HEK293 (cell line): ENCODE measurements at regions not wholly inside any gene's neighbourhood (a gene's known extent, or its start where the extent isn't known, plus 50 kb on each side); places are given as distances from the start of the nearest gene placed in this dataset.

ENCODE experiments used
- CTCF ChIA-PET: fragments of 350-600 bp; formaldehyde crosslinking; extraction: SDS; loops from one replicate; lab custom pipeline; 2021; ENCODE audit warnings: antibody characterized with exemption; lab: Yijun Ruan, JAX
- POLR2A ChIA-PET: fragments of 300-600 bp; formaldehyde crosslinking; extraction: SDS; loops from one replicate; lab custom pipeline; 2020; ENCODE audit warnings: antibody characterized with exemption, inconsistent platforms; lab: Yijun Ruan, JAX
- H3K27ac ChIP-seq: fragments of 200-500 bp; sonication (Bioruptor generic); 2 replicates; pipeline ENCODE4 v1.5.1; 2014; ENCODE audit warnings: low read depth, low read length, control low read depth, inconsistent platforms; ENCODE audit errors: extremely low read depth
- H3K36me3 ChIP-seq, 2 experiments: fragments of 200-500 bp in 1 of 2; sonication (Bioruptor generic) in 1 of 2; 1 replicate in 1 of 2; 2 replicates in 1 of 2; pipeline ENCODE4 v1.5.1; 2014 to 2017; ENCODE audit warnings: inconsistent platforms in 2 of 2, low read length in 2 of 2; ENCODE audit not compliant: control insufficient read depth in 2 of 2, insufficient read depth in 1 of 2
- H3K4me1 ChIP-seq: fragments of 200-500 bp; sonication (Bioruptor generic); 2 replicates; pipeline ENCODE4 v1.5.1; 2014; ENCODE audit warnings: mild to moderate bottlenecking, low read length, inconsistent platforms; ENCODE audit not compliant: control insufficient read depth, insufficient read depth
- H3K4me3 ChIP-seq: 2 replicates; pipeline ENCODE4 v1.5.1; 2011; ENCODE audit warnings: low read depth, mild to moderate bottlenecking, control low read depth, low read length, moderate library complexity
- H3K9me3 ChIP-seq: fragments of 200-500 bp; sonication (Bioruptor generic); 2 replicates; pipeline ENCODE4 v1.5.1; 2014; ENCODE audit warnings: low read depth, low read length, inconsistent platforms; ENCODE audit not compliant: control insufficient read depth, insufficient read depth
- GLIS2 ChIP-seq: fragments of 450-650 bp; formaldehyde crosslinking; IDR thresholded peaks from 2 replicates; pipeline ENCODE4 v1.5.1; 2016; ENCODE audit warnings: missing biosample characterization, missing genetic modification characterization
- IKZF3 ChIP-seq: fragments of 450-650 bp; IDR thresholded peaks from 2 replicates; pipeline ENCODE4 v1.5.0; 2018; ENCODE audit warnings: missing biosample characterization, mild to moderate bottlenecking, missing genetic modification characterization, moderate library complexity
- KLF10 ChIP-seq: fragments of 450-650 bp; IDR thresholded peaks from 2 replicates; pipeline ENCODE4 v1.5.1; 2018; ENCODE audit warnings: missing biosample characterization, mild to moderate bottlenecking, missing genetic modification characterization
- KLF16 ChIP-seq: fragments of 450-650 bp; formaldehyde crosslinking; IDR thresholded peaks from 2 replicates; pipeline ENCODE4 v1.5.1; 2017; ENCODE audit warnings: missing biosample characterization, missing genetic modification characterization
- KLF7 ChIP-seq: fragments of 450-650 bp; formaldehyde crosslinking; IDR thresholded peaks from 2 replicates; pipeline ENCODE4 v1.5.1; 2016; ENCODE audit warnings: missing biosample characterization, missing genetic modification characterization, borderline replicate concordance
- REPIN1 ChIP-seq: fragments of 450-650 bp; formaldehyde crosslinking; IDR thresholded peaks from 2 replicates; pipeline ENCODE4 v1.5.1; 2017; ENCODE audit warnings: missing biosample characterization, missing genetic modification characterization, low read depth
- SALL2 ChIP-seq: fragments of 450-650 bp; formaldehyde crosslinking; IDR thresholded peaks from 2 replicates; pipeline ENCODE4 v1.5.0; 2017; ENCODE audit warnings: missing biosample characterization, mild to moderate bottlenecking, missing genetic modification characterization, borderline replicate concordance
- ZBTB48 ChIP-seq: fragments of 450-650 bp; formaldehyde crosslinking; IDR thresholded peaks from 2 replicates; pipeline ENCODE4 v1.5.1; 2016; ENCODE audit warnings: missing biosample characterization, missing genetic modification characterization
- ZFP3 ChIP-seq: fragments of 450-650 bp; formaldehyde crosslinking; IDR thresholded peaks from 2 replicates; pipeline ENCODE4 v1.5.1; 2016; ENCODE audit warnings: low read depth, missing biosample characterization, missing genetic modification characterization
- ZIC2 ChIP-seq: fragments of 450-650 bp; formaldehyde crosslinking; IDR thresholded peaks from 2 replicates; pipeline ENCODE4 v1.5.1; 2016; ENCODE audit warnings: missing biosample characterization, missing genetic modification characterization
- ZNF19 ChIP-seq: fragments of 450-650 bp; formaldehyde crosslinking; IDR thresholded peaks from 2 replicates; pipeline ENCODE4; 2016; ENCODE audit warnings: missing biosample characterization, missing genetic modification characterization, low read depth
- ZNF2 ChIP-seq: fragments of 450-650 bp; formaldehyde crosslinking; IDR thresholded peaks from 2 replicates; pipeline ENCODE4 v1.5.1; 2016; ENCODE audit warnings: missing biosample characterization, missing genetic modification characterization
- ZNF341 ChIP-seq: fragments of 450-650 bp; formaldehyde crosslinking; IDR thresholded peaks from 2 replicates; pipeline ENCODE4; 2016; ENCODE audit warnings: low read depth, missing biosample characterization, missing genetic modification characterization
- ZNF354C ChIP-seq: fragments of 450-650 bp; formaldehyde crosslinking; IDR thresholded peaks from 2 replicates; pipeline ENCODE4 v1.5.1; 2016; ENCODE audit warnings: missing biosample characterization, missing genetic modification characterization, low read depth, borderline replicate concordance
- ZNF548 ChIP-seq: fragments of 450-650 bp; formaldehyde crosslinking; IDR thresholded peaks from 2 replicates; pipeline ENCODE4 v1.5.1; 2016; ENCODE audit warnings: missing biosample characterization, missing genetic modification characterization
- ZNF571 ChIP-seq: fragments of 450-650 bp; formaldehyde crosslinking; IDR thresholded peaks from 2 replicates; pipeline ENCODE4 v1.5.0; 2017; ENCODE audit warnings: missing biosample characterization, missing genetic modification characterization
- ZNF654 ChIP-seq: fragments of 450-650 bp; formaldehyde crosslinking; IDR thresholded peaks from 2 replicates; pipeline ENCODE4 v1.5.1; 2016; ENCODE audit warnings: low read depth, missing biosample characterization, missing genetic modification characterization
- ZNF777 ChIP-seq: fragments of 450-650 bp; formaldehyde crosslinking; IDR thresholded peaks from 2 replicates; pipeline ENCODE4 v1.5.1; 2017; ENCODE audit warnings: missing biosample characterization, missing genetic modification characterization, borderline replicate concordance
- ZNF830 ChIP-seq: fragments of 450-650 bp; IDR thresholded peaks from 2 replicates; pipeline ENCODE4 v1.5.0; 2018; ENCODE audit warnings: missing biosample characterization, missing genetic modification characterization, low read depth, mild to moderate bottlenecking, moderate library complexity
- ZSCAN18 ChIP-seq: fragments of 450-650 bp; formaldehyde crosslinking; IDR thresholded peaks from 2 replicates; pipeline ENCODE4 v1.5.1; 2016; ENCODE audit warnings: missing biosample characterization, missing genetic modification characterization
- TF ChIP-seq, protein P1 (sequence below): fragments of 450-650 bp; IDR thresholded peaks from 2 replicates; pipeline ENCODE4 v1.5.1; 2018; ENCODE audit warnings: missing biosample characterization, missing genetic modification characterization
- TF ChIP-seq, protein P2 (sequence below): fragments of 450-650 bp; formaldehyde crosslinking; IDR thresholded peaks from 2 replicates; pipeline ENCODE4 v1.5.1; 2016; ENCODE audit warnings: missing biosample characterization, missing genetic modification characterization

GRCh38 chr17:33385713-33386112 is 92.6 kb upstream of the ASIC2 start (continued):
- TF ChIP-seq ZBTB48 (tag by site-specific recombination) (no peak), ZNF2 (tag by site-specific recombination) (no peak), ZNF19 (tag by site-specific recombination) (no peak), ZIC2 (no peak)

GRCh38 chr17:33387406-33387805 is 94.3 kb upstream of the ASIC2 start:
- TF ChIP-seq, protein P1, sequence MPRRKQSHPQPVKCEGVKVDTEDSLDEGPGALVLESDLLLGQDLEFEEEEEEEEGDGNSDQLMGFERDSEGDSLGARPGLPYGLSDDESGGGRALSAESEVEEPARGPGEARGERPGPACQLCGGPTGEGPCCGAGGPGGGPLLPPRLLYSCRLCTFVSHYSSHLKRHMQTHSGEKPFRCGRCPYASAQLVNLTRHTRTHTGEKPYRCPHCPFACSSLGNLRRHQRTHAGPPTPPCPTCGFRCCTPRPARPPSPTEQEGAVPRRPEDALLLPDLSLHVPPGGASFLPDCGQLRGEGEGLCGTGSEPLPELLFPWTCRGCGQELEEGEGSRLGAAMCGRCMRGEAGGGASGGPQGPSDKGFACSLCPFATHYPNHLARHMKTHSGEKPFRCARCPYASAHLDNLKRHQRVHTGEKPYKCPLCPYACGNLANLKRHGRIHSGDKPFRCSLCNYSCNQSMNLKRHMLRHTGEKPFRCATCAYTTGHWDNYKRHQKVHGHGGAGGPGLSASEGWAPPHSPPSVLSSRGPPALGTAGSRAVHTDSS: no peak
- TF ChIP-seq ZNF548: no peak
- H3K4me3 ChIP-seq: no peak overlapping the region
- H3K9me3 ChIP-seq: no peaks in the 10 kb centered on the region
- ChIA-PET CTCF (no interaction called here), POLR2A (no interaction called here)
- H3K27ac ChIP-seq: no peak overlapping the region
- no peaks in the 10 kb centered on the region for H3K4me1 ChIP-seq
- H3K36me3 ChIP-seq: no peaks in the 10 kb centered on the region

DNA sequence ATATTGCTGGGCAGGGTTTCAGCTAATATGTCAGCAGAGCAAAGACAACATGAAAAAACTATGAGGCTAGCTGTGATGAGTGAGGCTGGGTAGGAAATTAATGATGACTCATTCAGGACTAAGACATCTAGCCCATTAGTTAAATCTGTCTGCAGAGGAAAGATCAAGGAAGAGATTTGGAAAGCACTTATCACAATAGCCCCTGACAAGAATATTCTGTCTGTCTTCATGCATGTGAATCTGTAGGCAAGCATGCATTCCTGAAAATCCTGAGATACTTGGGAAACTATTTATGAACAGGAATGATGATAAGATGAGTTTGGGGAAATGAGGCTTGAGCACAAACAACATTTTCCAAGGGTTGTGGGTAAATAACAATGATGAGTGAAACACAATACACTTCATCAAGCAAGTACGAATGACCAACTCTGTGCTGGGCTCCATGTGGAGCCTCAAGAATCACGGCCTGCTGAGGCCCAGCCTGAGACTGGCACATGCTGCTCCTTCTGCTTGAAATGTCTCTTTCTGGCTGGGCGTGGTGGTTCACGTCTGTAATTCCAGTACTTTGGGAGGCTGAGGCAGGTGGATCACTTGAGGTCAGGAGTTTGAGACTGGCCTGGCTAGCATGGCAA is 96.5 kb upstream of the ASIC2 start:
- CTCF ChIA-PET: no interaction called here
- no peak overlapping the region for H3K4me3 ChIP-seq
- TF ChIP-seq ZSCAN18 (tag by site-specific recombination) (no peak), ZNF548 (no peak)
- TF ChIP-seq, all 188 proteins: peak for 0
- POLR2A ChIA-PET: no interaction called here
- Histone ChIP-seq H3K4me1 (no peaks in the 10 kb centered on the region), H3K27ac (no peak overlapping the region), H3K36me3 (no peaks in the 10 kb centered on the region), H3K9me3 (no peaks in the 10 kb centered on the region)

GRCh38 chr17:33390479-33391176 is 97.5 kb upstream of the ASIC2 start:
- H3K4me3 ChIP-seq: no peak overlapping the region
- H3K4me1 ChIP-seq: no peaks in the 10 kb centered on the region
- CTCF ChIA-PET: interaction anchor here (0.6 kb wide), 1 partner anchor 1429 kb away, joined by 4 read pairs; no protein-coding TSS in a partner anchor
- H3K36me3 ChIP-seq: no peaks in the 10 kb centered on the region
- POLR2A ChIA-PET: no interaction called here
- no peak overlapping the region for H3K27ac ChIP-seq
- no peak for TF ChIP-seq ZNF830 (tag by site-specific recombination)
- no peak for TF ChIP-seq GLIS2 (tag by site-specific recombination)
- no peak for TF ChIP-seq KLF7 (tag by site-specific recombination)
- no peak for TF ChIP-seq ZNF654 (tag by site-specific recombination)
- no peak for TF ChIP-seq ZNF341
- TF ChIP-seq IKZF3 (tag by site-specific recombination): no peak
- TF ChIP-seq ZNF777: no peak
- no peak for TF ChIP-seq ZNF354C
- no peak for TF ChIP-seq KLF16 (tag by site-specific recombination)
- no peak for TF ChIP-seq ZFP3
- TF ChIP-seq, protein P2, sequence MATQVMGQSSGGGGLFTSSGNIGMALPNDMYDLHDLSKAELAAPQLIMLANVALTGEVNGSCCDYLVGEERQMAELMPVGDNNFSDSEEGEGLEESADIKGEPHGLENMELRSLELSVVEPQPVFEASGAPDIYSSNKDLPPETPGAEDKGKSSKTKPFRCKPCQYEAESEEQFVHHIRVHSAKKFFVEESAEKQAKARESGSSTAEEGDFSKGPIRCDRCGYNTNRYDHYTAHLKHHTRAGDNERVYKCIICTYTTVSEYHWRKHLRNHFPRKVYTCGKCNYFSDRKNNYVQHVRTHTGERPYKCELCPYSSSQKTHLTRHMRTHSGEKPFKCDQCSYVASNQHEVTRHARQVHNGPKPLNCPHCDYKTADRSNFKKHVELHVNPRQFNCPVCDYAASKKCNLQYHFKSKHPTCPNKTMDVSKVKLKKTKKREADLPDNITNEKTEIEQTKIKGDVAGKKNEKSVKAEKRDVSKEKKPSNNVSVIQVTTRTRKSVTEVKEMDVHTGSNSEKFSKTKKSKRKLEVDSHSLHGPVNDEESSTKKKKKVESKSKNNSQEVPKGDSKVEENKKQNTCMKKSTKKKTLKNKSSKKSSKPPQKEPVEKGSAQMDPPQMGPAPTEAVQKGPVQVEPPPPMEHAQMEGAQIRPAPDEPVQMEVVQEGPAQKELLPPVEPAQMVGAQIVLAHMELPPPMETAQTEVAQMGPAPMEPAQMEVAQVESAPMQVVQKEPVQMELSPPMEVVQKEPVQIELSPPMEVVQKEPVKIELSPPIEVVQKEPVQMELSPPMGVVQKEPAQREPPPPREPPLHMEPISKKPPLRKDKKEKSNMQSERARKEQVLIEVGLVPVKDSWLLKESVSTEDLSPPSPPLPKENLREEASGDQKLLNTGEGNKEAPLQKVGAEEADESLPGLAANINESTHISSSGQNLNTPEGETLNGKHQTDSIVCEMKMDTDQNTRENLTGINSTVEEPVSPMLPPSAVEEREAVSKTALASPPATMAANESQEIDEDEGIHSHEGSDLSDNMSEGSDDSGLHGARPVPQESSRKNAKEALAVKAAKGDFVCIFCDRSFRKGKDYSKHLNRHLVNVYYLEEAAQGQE: no peak
- no peak for TF ChIP-seq KLF10 (tag by site-specific recombination)
- TF ChIP-seq REPIN1: no peak
- no peak for TF ChIP-seq ZNF571 (tag by site-specific recombination)
- TF ChIP-seq SALL2: no peak
- no peaks in the 10 kb centered on the region for H3K9me3 ChIP-seq
